Liver (tissue), 8 donors: ENCODE measurements at regions not wholly inside any gene's neighbourhood (a gene's known extent, or its start where the extent isn't known, plus 50 kb on each side); places are given as distances from the start of the nearest gene placed in this dataset.

Experiments
- DNase-seq: peaks from one replicate; pipeline ENCODE4 v3.0.0-alpha.2; 2017; ENCODE audit warnings: low spot score
- H3K27ac ChIP-seq, 2 donors: one replicate each; pipeline ENCODE4 v1.7.0; 2013; ENCODE audit warnings: inconsistent platforms in 2 of 2, low read length in 2 of 2, control low read depth in 1 of 2, low read depth in 1 of 2, mild to moderate bottlenecking in 1 of 2
- H3K27me3 ChIP-seq, 4 donors: one replicate each; pipeline versions ENCODE4 v1.6.1 to v1.7.0; 2013; ENCODE audit warnings: low read length in 3 of 4, inconsistent platforms in 1 of 4, mild to moderate bottlenecking in 1 of 4, moderate library complexity in 1 of 4; ENCODE audit not compliant: control insufficient read depth in 4 of 4, insufficient read depth in 4 of 4
- H3K36me3 ChIP-seq, 4 donors: one replicate each; pipeline versions ENCODE4 v1.6.1 to v1.7.0; 2013; ENCODE audit warnings: low read length in 3 of 4, mild to moderate bottlenecking in 3 of 4, low read depth in 1 of 4, moderate library complexity in 1 of 4; ENCODE audit not compliant: control insufficient read depth in 4 of 4, insufficient read depth in 3 of 4
- H3K4me1 ChIP-seq, 4 donors: one replicate each; pipeline versions ENCODE4 v1.6.1 to v1.7.0; 2013; ENCODE audit warnings: low read length in 3 of 4, mild to moderate bottlenecking in 3 of 4, moderate library complexity in 1 of 4; ENCODE audit not compliant: control insufficient read depth in 4 of 4, insufficient read depth in 4 of 4
- H3K4me3 ChIP-seq, 3 donors: one replicate each; pipeline versions ENCODE4 v1.6.1 to v1.7.0; 2013; ENCODE audit warnings: low read length in 3 of 3, control low read depth in 1 of 3, low read depth in 1 of 3, mild to moderate bottlenecking in 1 of 3
- H3K9ac ChIP-seq, 2 donors: one replicate each; pipeline ENCODE4 v1.7.0; 2013; ENCODE audit warnings: low read length in 2 of 2, mild to moderate bottlenecking in 2 of 2, moderate library complexity in 2 of 2, control low read depth in 1 of 2, low read depth in 1 of 2
- H3K9me3 ChIP-seq, 4 donors: one replicate each; pipeline versions ENCODE4 v1.6.1 to v1.7.0; 2013; ENCODE audit warnings: low read length in 3 of 4; ENCODE audit not compliant: control insufficient read depth in 4 of 4
- ATF3 ChIP-seq: IDR thresholded peaks from 2 replicates; pipeline ENCODE4 v1.6.1; 2016; ENCODE audit warnings: antibody characterized with exemption
- CTCF ChIP-seq: fragments of 150-350 bp; IDR thresholded peaks from 2 replicates; pipeline ENCODE4 v1.5.1; 2017; ENCODE audit warnings: improper control_type of control experiment, low read depth, low read length; ENCODE audit not compliant: missing input control
- EGR1 ChIP-seq, 2 donors: IDR thresholded peaks; 2 replicates each; pipeline ENCODE4 v1.6.1; 2016 to 2018; ENCODE audit warnings: antibody characterized with exemption in 2 of 2, low read depth in 2 of 2
- FOXA1 ChIP-seq: IDR thresholded peaks from 2 replicates; pipeline ENCODE4 v1.6.1; 2016; ENCODE audit warnings: antibody characterized with exemption
- FOXA2 ChIP-seq: IDR thresholded peaks from 2 replicates; pipeline ENCODE4 v1.6.1; 2016; ENCODE audit warnings: antibody characterized with exemption
- GABPA ChIP-seq, 2 donors: IDR thresholded peaks in 1 of 2; conservative IDR thresholded peaks in 1 of 2; 2 replicates each; pipeline ENCODE4 v1.6.1; 2016; ENCODE audit warnings: antibody characterized with exemption in 2 of 2, mild to moderate bottlenecking in 1 of 2, moderate library complexity in 1 of 2
- HNF4A ChIP-seq, 2 donors: conservative IDR thresholded peaks; 2 replicates each; pipeline ENCODE4 v1.6.1; 2016; ENCODE audit warnings: antibody characterized with exemption in 2 of 2, mild to moderate bottlenecking in 2 of 2
- JUND ChIP-seq, 2 donors: IDR thresholded peaks; 2 replicates each; pipeline ENCODE4 v1.6.1; 2016; ENCODE audit warnings: antibody characterized with exemption in 2 of 2
- MAX ChIP-seq: IDR thresholded peaks from 2 replicates; pipeline ENCODE4 v1.6.1; 2016; ENCODE audit warnings: antibody characterized with exemption
- NR2F2 ChIP-seq: IDR thresholded peaks from 2 replicates; pipeline ENCODE4 v1.6.1; 2016; ENCODE audit warnings: antibody characterized with exemption
- REST ChIP-seq: IDR thresholded peaks from 2 replicates; pipeline ENCODE4 v1.6.1; 2016; ENCODE audit warnings: antibody characterized with exemption, mild to moderate bottlenecking
- RXRA ChIP-seq, 2 donors: IDR thresholded peaks; 2 replicates each; pipeline ENCODE4 v1.6.1; 2017 to 2018; ENCODE audit warnings: antibody characterized with exemption in 2 of 2, mild to moderate bottlenecking in 1 of 2
- SP1 ChIP-seq: IDR thresholded peaks from 2 replicates; pipeline ENCODE4 v1.6.1; 2018; ENCODE audit warnings: antibody characterized with exemption, mild to moderate bottlenecking
- TAF1 ChIP-seq: conservative IDR thresholded peaks from 2 replicates; pipeline ENCODE4 v1.6.1; 2016; ENCODE audit warnings: antibody characterized with exemption, mild to moderate bottlenecking
- YY1 ChIP-seq: IDR thresholded peaks from 2 replicates; pipeline ENCODE4 v1.6.1; 2016; ENCODE audit warnings: antibody characterized with exemption, mild to moderate bottlenecking
- ZBTB33 ChIP-seq: IDR thresholded peaks from 2 replicates; pipeline ENCODE4 v1.6.1; 2016; ENCODE audit warnings: antibody characterized with exemption
- WGBS: extraction: QIAGEN DNeasy Blood & Tissue Kit; methylation state at CpG from one replicate; pipeline ENCODE4 v1.1.7; 2013; 5-methylcytosine and 5-hydroxymethylcytosine counted together
- donor health status: healthy.
- donor health status: healthy.
- donor health status: healthy.
- donor health status: healthy.
- donor health status: healthy.

GRCh38 chr9:27836661-27837401 is 263.6 kb upstream of the C9orf72 start:
- no peaks in the 10 kb centered on the region for H3K27me3 ChIP-seq
- no peaks in the 10 kb centered on the region for H3K9me3 ChIP-seq
- H3K4me1 ChIP-seq = no peaks in the 10 kb centered on the region
- TF ChIP-seq EGR1 (IDR thresholded peaks at IDR 0.05; ENCODE audit: low read depth in 2 of 2) (no peak), HNF4A (conservative IDR thresholded peaks at IDR 0.05) (no peak), RXRA (IDR thresholded peaks at IDR 0.05) (no peak), GABPA (IDR thresholded peaks at IDR 0.05 in 1 of 2, conservative IDR thresholded peaks at IDR 0.05 in 1 of 2) (no peak), ZBTB33 (no peak), ATF3 (no peak), NR2F2 (no peak), FOXA1 (no peak), MAX (no peak), YY1 (no peak), FOXA2 (no peak), CTCF (no peak), REST (no peak)
- 87% methylated on average over 7 of the region's 7 CpGs for WGBS
- no peak overlapping the region for H3K27ac ChIP-seq
- H3K4me3 ChIP-seq = no peak overlapping the region
- H3K36me3 ChIP-seq = no peaks in the 10 kb centered on the region
- DNase-seq = no peak
- H3K9ac ChIP-seq = no peak overlapping the region

- no peak overlapping the region for H3K9ac ChIP-seq
- no peak overlapping the region for H3K27ac ChIP-seq
- WGBS = 97% methylated on average over 3 of the region's 3 CpGs
- H3K4me3 ChIP-seq = no peak overlapping the region
- H3K36me3 ChIP-seq = no peaks in the 10 kb centered on the region
- no peaks in the 10 kb centered on the region for H3K27me3 ChIP-seq
- no peaks in the 10 kb centered on the region for H3K4me1 ChIP-seq
- no peaks in the 10 kb centered on the region for H3K9me3 ChIP-seq
- DNase-seq = no peak
- TF ChIP-seq ZBTB33 = no peak
- no peak for TF ChIP-seq TAF1
- no peak for TF ChIP-seq SP1
- TF ChIP-seq REST = no peak
- TF ChIP-seq ATF3 = no peak
- no peak for TF ChIP-seq JUND (IDR thresholded peaks at IDR 0.05)
Observed at GRCh38 chr9:27838876-27839275, 265.6 kb upstream of the C9orf72 start.
